Ureter (tissue), 1 donor: ENCODE measurements at regions not wholly inside any gene's neighbourhood (a gene's known extent, or its start where the extent isn't known, plus 50 kb on each side); places are given as distances from the start of the nearest gene placed in this dataset.

ENCODE experiments used
- DNase-seq: peaks from one replicate; pipeline ENCODE4 v3.0.0-alpha.2; 2020; ENCODE audit warnings: low spot score
- donor health status: DM: yes; HTN: yes; CAD: no.

- DNase-seq, result no peak
These were observed 178.7 kb downstream of the CEMIP2 start for GRCh38 chr9:71589612-71590011.

DNA sequence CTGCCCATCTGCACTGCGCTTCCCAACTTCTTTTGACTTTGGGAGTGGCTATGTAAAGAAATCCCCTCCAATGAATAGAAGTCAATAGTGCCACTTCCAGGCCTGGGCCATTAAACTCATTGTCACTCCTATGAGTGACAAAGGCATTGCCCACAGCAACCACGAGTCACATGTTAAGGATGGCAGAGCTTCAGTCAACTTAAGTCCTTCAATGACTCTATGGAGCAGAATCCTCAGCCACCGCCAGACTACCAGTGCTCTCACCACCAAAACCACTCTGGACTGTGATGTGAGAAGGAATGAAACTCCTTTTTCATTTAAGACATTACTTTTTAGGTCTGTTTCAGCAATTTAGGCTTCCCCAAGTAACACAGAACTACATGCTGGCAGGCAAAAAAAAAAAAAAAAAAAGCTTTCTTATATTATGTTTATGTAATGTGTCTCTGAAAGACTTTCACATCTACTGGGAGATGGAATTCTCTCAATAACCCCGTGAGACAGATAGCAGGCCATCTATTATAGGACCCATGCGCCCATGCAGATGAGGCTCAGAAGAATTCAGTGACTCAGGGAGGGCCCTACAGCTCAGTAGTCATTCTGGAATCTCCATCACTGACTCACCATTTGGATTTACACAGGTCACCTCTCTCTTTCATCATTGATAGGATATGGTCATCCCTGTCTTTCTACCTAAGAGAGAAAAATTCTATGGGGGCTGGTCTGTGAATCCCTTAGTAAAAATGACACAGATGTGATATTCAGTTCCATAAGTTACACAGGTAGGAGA lies 180.5 kb downstream of the CEMIP2 start:
- DNase-seq, result no peak

GRCh38 chr9:71583792-71584191 lies 184.5 kb downstream of the CEMIP2 start:
- DNase-seq, result no peak

DNA sequence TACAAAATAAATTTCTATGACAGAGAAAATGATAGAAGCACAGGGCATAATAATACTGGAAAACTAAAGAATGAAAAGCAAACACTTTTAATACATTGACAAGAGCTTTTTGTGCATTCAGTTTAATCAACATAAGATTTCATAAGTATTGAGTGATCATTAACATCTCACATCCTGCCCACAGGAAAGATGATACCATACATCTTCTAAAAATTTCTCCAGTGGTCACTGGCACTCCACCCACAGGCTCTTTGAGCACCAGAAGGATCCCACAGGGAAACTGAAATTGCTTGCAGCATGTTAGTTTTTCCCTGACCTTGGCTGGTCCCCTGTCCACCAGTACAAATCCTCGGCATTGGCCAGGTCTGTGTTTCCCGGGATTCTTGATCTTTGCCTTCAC lies 186.0 kb downstream of the CEMIP2 start:
- DNase-seq, result no peak

DNA sequence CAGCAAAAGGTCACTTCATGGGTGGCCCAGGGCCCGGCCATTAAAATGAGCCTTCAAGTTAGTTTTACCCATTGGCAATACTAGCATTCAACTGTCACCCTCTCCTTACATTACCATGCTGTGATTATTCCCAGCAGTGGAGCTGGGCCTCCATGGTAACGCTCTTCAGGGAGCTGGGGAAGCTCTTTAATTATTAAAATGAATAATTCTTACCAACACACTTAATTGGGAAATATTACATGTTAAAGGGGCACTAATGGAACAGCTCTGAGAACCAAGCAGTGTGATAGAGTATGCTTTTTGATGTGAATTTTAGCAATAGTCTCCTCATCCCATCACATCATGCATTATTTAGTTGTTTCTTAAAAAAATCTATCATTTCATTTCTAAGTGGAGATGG lies 187.2 kb downstream of the CEMIP2 start:
- DNase-seq, result no peak

DNA sequence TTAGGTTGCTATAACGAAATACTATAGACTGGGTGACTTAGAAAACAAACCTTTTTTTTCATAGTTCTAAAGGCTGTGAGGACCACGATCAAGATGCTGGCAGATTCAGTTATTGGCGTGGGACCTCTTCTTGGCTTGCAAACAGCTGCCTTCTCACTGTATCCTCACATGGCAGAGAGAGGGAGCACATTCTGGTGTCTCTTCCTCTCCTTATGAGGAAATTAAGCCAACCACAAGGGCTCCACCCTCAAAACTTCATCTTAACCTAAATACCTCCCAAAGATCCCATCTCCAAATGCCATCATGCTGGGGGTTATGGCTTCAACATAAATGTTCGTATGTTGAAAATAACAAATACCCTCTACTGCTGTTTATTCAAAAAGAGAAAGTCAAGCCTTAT lies 197.1 kb downstream of the CEMIP2 start:
- no peak for DNase-seq

DNA sequence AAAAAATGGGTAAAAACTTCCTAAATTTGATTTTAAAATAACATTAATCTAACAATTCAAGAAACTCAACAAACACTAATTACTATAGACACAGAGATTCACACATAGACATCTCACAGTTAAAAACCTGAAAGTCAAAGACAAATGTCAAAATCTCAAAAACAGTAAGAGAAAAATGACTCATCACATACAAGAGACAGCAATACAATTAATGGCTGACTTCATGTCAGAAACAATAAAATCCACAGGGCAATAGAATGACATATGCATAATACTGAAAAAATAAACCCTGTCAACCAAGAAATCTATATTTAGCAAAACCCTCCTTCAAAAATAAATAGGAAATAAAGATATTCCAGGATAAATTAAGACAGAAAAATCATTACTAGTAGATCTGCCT lies 200.4 kb downstream of the CEMIP2 start:
- no peak for DNase-seq

DNA sequence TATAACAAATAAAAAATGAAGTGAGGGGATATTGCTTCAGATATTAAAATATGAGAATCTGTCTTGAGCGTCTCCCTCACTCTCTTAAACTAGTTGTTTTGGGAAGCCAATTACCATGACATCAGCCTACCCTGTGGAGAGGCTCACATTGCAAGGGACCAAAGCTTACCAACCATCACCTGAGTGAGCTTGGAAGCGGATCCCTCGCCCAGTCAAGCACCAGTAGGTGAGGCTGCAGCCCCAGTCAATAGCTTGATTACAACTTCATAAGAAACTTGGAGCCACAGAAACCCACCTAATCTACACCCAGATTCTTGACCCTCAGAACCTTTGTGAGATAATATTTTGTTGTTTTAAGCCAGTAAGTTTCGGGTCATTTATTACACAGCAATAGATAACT lies 206.2 kb downstream of the CEMIP2 start:
- DNase-seq, result no peak

GRCh38 chr9:71557310-71557709 lies 211.0 kb downstream of the CEMIP2 start:
- no peak for DNase-seq

- no peak for DNase-seq
These were observed 215.8 kb downstream of the CEMIP2 start for GRCh38 chr9:71552480-71552879.

DNA sequence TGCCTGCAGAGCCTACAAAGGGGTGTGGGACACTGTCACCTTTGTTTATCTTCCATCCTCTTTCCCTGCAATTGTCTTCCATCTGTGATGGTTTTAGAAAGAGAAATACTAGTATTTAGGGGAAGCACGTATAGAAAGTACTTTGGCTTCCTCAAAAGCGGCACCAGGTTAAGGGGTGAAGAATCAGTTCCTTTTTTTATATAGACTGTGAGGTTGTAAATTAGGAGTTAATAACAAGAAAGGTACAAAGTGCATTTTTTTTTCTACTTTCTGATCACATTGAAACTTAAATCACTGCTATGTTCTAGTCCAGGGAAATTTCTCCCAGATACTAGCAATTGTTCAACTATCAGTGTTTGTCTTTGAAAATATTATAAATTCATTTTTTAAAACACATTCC lies 219.3 kb downstream of the CEMIP2 start:
- DNase-seq, result no peak

DNA sequence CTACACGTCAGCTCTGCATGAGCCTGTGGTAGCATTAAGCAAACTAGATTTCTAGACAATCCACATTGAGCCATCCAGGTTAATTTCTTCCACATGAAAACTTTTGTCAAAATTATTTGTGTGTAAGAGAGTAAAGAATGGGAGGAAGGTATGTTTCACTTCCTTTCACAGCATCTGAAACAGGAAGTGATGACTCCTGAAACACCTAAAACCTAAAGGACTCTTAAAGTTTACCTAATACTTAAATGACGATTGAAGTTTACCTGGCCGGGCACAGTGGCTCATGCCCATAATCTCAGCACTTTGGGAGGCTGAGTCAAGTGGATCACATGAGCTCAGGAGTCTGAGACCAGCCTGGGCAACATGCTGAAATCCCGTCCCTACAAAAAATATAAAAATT lies 223.8 kb downstream of the CEMIP2 start:
- no peak for DNase-seq

GRCh38 chr9:71541436-71541835 lies 226.9 kb downstream of the CEMIP2 start:
- DNase-seq, result no peak

- no peak for DNase-seq
These were observed 243.2 kb downstream of the CEMIP2 start for GRCh38 chr9:71524996-71525580.

DNA sequence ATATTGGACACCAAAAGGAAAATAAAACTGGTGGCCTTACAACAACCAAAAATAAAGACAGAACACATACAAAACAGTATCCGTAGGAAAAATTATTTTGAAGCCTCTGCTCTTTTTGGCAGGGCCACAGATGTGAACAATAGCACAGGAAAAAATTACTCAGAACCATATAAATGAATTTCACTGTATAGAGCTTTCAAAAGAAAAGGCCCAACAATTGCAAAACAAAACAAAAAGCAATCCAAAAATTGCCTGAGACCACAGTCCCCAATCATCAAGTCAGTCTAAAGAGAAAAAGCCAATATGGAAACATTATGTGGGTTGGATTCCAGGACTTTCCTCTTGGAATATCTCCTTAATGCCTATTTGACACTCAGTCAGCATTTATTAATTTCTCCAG lies 243.8 kb downstream of the CEMIP2 start:
- no peak for DNase-seq

DNA sequence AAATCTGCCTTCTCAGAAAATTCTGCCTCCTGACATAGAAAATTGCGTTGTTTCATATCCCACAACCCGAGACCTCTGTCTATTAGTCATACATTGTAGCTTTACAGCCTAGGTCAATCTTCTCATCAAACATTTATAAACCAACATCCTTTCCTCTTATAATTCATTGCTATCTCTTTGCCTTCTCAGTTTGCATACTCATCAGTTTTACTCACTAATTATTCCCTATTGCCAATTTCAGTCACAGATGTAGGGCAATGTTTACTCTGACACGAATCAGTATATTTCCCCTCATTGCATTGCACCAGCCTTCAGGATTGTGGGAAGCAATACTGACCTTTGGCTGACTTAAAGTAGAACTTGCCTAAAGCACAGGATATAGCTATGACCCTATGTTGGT lies 247.2 kb downstream of the CEMIP2 start:
- no peak for DNase-seq

DNA sequence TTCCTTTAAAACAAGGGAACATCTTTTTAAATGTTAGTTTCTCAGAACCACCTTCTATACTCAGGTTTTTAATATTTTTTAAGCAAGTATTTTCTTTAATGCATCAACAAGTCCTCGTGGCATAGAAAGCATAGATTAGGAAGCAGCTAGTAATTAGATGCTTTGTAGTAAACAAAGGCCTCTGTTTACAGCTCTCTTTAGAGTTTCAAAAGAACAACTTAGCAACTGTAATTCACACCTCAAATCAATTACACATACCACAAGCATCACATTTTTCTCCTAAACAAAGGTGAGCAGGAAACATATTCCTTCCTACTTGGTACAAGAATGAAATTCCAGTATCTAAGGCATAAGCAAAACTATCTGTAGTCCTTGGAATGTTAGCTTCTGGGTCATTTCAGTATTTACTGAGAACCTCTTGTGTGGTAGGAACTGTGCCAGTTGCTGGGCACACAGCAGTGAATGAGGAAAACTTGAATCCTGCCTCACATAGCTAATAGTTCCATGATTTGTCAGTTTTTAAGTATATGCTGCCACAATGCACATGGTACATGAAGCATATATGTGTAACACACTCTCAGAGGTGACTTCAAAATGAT lies 249.1 kb downstream of the CEMIP2 start:
- DNase-seq, result no peak

DNA sequence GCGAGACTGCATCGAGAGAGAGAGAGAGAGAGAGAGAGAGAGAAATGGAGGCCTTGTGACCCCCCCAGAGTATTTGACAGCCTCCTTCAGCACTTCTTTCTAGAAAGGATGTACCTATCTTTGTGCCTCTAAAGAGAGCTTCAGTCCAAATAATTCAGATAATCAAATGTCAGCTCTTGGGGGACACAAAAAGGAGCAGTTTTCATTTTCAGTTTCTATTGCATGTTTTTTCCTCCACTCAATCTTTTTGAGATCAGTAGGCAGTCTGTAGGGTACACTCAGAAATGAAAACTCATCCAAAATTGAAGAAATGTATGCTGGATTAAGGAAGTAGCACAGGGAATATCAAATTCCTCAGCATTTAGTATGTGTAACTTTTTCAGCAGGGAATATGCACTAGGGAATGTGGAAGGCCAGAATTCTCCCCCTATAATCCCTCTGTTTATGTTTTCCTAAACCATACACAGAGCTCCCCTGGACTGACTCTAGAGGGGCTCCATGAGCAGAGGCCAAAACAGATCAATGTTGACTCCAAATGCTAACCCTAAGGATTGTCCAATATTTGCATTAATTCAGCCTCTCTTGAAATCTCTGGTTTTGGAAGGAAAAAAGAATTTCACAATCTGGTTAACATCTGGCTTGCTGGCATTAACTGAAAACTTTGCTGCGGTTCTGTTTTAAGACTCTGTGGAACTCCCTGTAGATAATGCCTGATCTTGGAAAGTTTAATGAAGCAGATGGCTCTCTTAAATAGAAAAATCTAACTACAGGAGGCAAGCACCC lies 250.1 kb downstream of the CEMIP2 start:
- DNase-seq, result no peak

DNA sequence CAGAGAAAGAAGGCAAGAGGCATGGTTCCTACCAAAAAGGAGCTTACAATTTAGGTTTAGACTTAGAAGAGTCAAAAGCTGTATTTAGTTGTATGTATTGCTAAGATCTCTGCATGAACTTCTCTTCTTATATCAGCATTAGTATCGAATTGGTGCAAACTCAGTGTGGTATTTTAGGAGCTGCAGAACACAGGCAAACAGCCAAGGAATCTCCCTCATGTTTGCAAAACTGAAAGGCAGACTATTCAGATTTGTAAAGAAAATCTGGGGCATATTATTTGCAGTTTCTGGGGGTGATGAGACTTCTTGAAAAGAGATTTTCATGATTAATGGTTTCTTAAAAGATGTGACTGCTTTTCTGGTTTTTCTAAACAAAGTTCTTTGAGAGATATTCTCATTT lies 252.7 kb downstream of the CEMIP2 start:
- no peak for DNase-seq

GRCh38 chr9:71515107-71515506 lies 253.2 kb downstream of the CEMIP2 start:
- DNase-seq, result no peak

GRCh38 chr9:71514344-71514975 lies 253.9 kb downstream of the CEMIP2 start:
- DNase-seq, result no peak

- no peak for DNase-seq
These were observed 259.3 kb downstream of the CEMIP2 start for GRCh38 chr9:71509054-71509453.
